B cell (primary cell): ENCODE measurements at regions not wholly inside any gene's neighbourhood (a gene's known extent, or its start where the extent isn't known, plus 50 kb on each side); places are given as distances from the start of the nearest gene placed in this dataset.

ENCODE experiments used
- ATAC-seq: fragments of 200-7000 bp; cut with Tn5 transposase; one replicate; pipeline ENCODE4 v1.10.0; 2021; ENCODE audit warnings: low read depth, mild to moderate bottlenecking, moderate number of reproducible peaks, moderate library complexity
- CTCF ChIA-PET: fragments of 350-600 bp; sonication (Branson Sonifier 250); formaldehyde crosslinking; loops from one replicate; lab custom pipeline; 2021; ENCODE audit warnings: antibody characterized with exemption, inconsistent platforms; lab: Charles Lee
- POLR2A ChIA-PET: fragments of 350-600 bp; sonication (Branson Sonifier 250); formaldehyde crosslinking; loops from one replicate; lab custom pipeline; 2021; ENCODE audit warnings: antibody characterized with exemption; lab: Charles Lee
- DNase-seq: peaks from one replicate; pipeline ENCODE4 v3.0.0; 2013
- H2AFZ ChIP-seq: 2 replicates; pipeline ENCODE4 v1.6.1; 2012; ENCODE audit warnings: mild to moderate bottlenecking, low read depth, low read length; ENCODE audit not compliant: insufficient read depth, poor library complexity, severe bottlenecking
- H3K27ac ChIP-seq, 2 donors: 1 replicate in 1 of 2; 2 replicates in 1 of 2; pipeline ENCODE4 v1.5.1; 2012 to 2013; ENCODE audit warnings: low read length in 2 of 2, mild to moderate bottlenecking in 2 of 2, moderate library complexity in 1 of 2
- H3K27me3 ChIP-seq, 4 experiments: fragments of 200-600 bp in 1 of 4; sonication (generic) in 1 of 4; replicated peaks in 1 of 4; 1 replicate in 2 of 4; 2 replicates in 2 of 4; pipeline versions ENCODE4 v1.6.1 to v1.7.0; 2013 to 2016; ENCODE audit warnings: low read length in 3 of 4, mild to moderate bottlenecking in 2 of 4, mixed read lengths in 1 of 4, moderate library complexity in 1 of 4; ENCODE audit not compliant: insufficient read depth in 4 of 4, control insufficient read depth in 3 of 4; ENCODE audit errors: control extremely low read depth in 1 of 4
- H3K36me3 ChIP-seq, 2 experiments: replicated peaks in 1 of 2; 1 replicate in 1 of 2; 2 replicates in 1 of 2; pipeline versions ENCODE4 v1.6.1 to v1.7.1; 2013; ENCODE audit warnings: low read length in 1 of 2; ENCODE audit not compliant: insufficient read depth in 2 of 2, control insufficient read depth in 1 of 2; ENCODE audit errors: control extremely low read depth in 1 of 2, extremely low read depth in 1 of 2
- H3K4me1 ChIP-seq, 2 donors: fragments of 200-600 bp in 1 of 2; sonication (generic) in 1 of 2; 1 replicate in 1 of 2; 2 replicates in 1 of 2; pipeline versions ENCODE4 v1.5.1 to v1.6.1; 2013 to 2017; ENCODE audit warnings: low read length in 2 of 2; ENCODE audit not compliant: control insufficient read depth in 2 of 2, insufficient read depth in 2 of 2
- H3K4me2 ChIP-seq: replicated peaks from 2 replicates; pipeline ENCODE3; 2012; ENCODE audit warnings: mild to moderate bottlenecking, low read depth, low read length; ENCODE audit not compliant: poor library complexity, severe bottlenecking
- H3K4me3 ChIP-seq, 5 experiments: fragments of 200-600 bp in 1 of 5; sonication (generic) in 1 of 5; 1 replicate in 3 of 5; 2 replicates in 2 of 5; pipeline versions ENCODE4 v1.5.1 to v1.7.0; 2011 to 2016; ENCODE audit warnings: low read length in 4 of 5, mild to moderate bottlenecking in 4 of 5, low read depth in 2 of 5, control low read depth in 1 of 5, moderate library complexity in 1 of 5; ENCODE audit not compliant: insufficient read depth in 1 of 5; ENCODE audit errors: control extremely low read depth in 1 of 5, extremely low read depth in 1 of 5
- H3K79me2 ChIP-seq: fragments of 200-600 bp; sonication (generic); one replicate; pipeline ENCODE4 v1.6.0; 2016; ENCODE audit warnings: low read length; ENCODE audit not compliant: control insufficient read depth, insufficient read depth
- H3K9ac ChIP-seq: fragments of 200-600 bp; sonication (generic); 2 replicates; pipeline ENCODE4 v1.6.1; 2017; ENCODE audit warnings: mild to moderate bottlenecking, low read length, moderate library complexity
- H3K9me3 ChIP-seq, 3 donors: one replicate each; pipeline versions ENCODE4 v1.6.1 to v1.7.1; 2013; ENCODE audit warnings: low read length in 2 of 3; ENCODE audit not compliant: control insufficient read depth in 2 of 3, insufficient read depth in 1 of 3; ENCODE audit errors: control extremely low read depth in 1 of 3
- H4K20me1 ChIP-seq: 2 replicates; pipeline ENCODE4 v1.6.0; 2012; ENCODE audit warnings: mild to moderate bottlenecking, low read length; ENCODE audit not compliant: insufficient read depth, control insufficient read depth, poor library complexity, severe bottlenecking
- H3K27ac Mint-ChIP-seq: one replicate; pipeline ENCODE4 v1.8.0; 2021; ENCODE audit warnings: mixed read lengths
- H3K27me3 Mint-ChIP-seq: one replicate; pipeline ENCODE4 v1.8.0; 2021; ENCODE audit warnings: mixed read lengths
- H3K4me1 Mint-ChIP-seq: one replicate; pipeline ENCODE4 v1.8.0; 2021; ENCODE audit warnings: mixed read lengths
- H3K4me3 Mint-ChIP-seq: one replicate; pipeline ENCODE4 v1.8.0; 2021; ENCODE audit warnings: mixed read lengths
- H3K9me3 Mint-ChIP-seq: one replicate; pipeline ENCODE4 v1.8.0; 2022; ENCODE audit warnings: mixed read lengths; ENCODE audit not compliant: insufficient read depth
- EZH2 ChIP-seq: IDR thresholded peaks from 2 replicates; pipeline ENCODE4 v1.6.1; 2012; ENCODE audit warnings: borderline replicate concordance, low read depth, mild to moderate bottlenecking, moderate library complexity, low read length; ENCODE audit not compliant: insufficient read depth, poor library complexity, severe bottlenecking
- WGBS: methylation state at CpG from one replicate; pipeline ENCODE4 v1.1.5; 2013; ENCODE audit warnings: missing lambda C conversion rate; ENCODE audit not compliant: insufficient coverage; 5-methylcytosine and 5-hydroxymethylcytosine counted together
- intact Hi-C: fragments of 100-400 bp; cut with micrococcal nuclease; formaldehyde crosslinking; loops from one replicate; pipeline ENCODE4 v1.10.0; 2022
- TF ChIP-seq, protein P1 (sequence below): fragments of 200-600 bp; IDR thresholded peaks from one replicate; pipeline ENCODE4 v1.8.0; 2022; ENCODE audit warnings: antibody characterized with exemption, mild to moderate bottlenecking

DNA sequence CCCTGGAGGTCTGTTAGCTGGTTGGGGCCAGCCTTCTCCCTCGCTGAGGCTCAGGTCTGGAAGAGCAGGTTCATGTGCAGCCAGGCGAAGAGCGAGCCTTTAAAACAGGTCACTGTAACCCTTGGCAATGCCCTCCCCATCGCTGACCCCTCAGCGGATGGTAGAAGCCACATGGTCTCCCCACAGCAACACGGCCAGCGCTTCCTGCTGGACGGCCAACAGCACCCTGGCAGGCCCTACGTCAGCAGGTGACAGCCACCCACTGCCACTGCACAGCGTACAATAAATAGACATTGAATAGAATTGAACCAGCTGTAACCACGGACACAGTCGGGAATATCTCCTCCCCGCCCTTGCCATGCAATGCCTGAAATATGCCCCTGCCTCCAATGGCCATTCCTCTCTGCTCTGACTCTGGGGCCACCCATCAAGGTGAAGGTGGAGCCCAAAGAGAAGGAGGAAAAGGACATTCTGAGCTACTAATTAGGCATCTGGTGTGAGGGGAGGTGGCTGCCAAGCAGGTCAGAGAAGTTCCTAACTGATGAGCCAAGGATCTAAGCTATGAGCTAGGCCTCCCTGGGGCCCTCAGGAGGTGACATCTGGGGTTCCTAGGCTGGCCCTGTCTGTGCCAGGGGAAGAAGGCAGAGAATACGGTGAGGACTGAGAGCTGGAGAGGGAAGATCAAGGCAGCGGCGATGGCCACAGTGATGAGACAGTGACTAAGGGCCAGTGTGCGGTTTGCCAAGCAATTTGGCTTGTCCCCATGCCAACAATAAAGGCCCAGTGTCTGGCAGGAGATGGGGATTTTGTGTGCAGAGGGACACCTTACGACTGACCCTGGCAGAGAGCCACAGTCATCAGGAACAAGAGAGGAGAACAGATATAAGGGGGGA lies 202.3 kb downstream of the BCOR start:
- no peaks in the 10 kb centered on the region for H3K36me3 ChIP-seq
- no peaks in the 10 kb centered on the region for H3K9me3 ChIP-seq
- H3K4me3 ChIP-seq = no peak overlapping the region
- 91% methylated on average over 13 of the region's 18 CpGs for whole genome bisulfite sequencing
- Mint-ChIP-seq H3K4me3 (no peak overlapping the region), H3K27ac (no peak overlapping the region), H3K27me3 (peaks cover 4% of the 10 kb centered on the region), H3K4me1 (peaks cover 13% of the 10 kb centered on the region), H3K9me3 (no peaks in the 10 kb centered on the region)
- H3K27ac ChIP-seq = no peak overlapping the region
- intact Hi-C loops = no loop called here
- no peaks in the 10 kb centered on the region for H4K20me1 ChIP-seq
- ChIA-PET CTCF (no interaction called here), POLR2A (no interaction called here)
- no peak overlapping the region for H3K4me2 ChIP-seq
- H2AFZ ChIP-seq = no peak overlapping the region
- H3K79me2 ChIP-seq = no peaks in the 10 kb centered on the region
- ATAC-seq (no peak), DNase-seq (no peak)
- H3K4me1 ChIP-seq = peaks cover 8 to 13% of the 10 kb centered on the region in 2 donors
- TF ChIP-seq, protein P1, sequence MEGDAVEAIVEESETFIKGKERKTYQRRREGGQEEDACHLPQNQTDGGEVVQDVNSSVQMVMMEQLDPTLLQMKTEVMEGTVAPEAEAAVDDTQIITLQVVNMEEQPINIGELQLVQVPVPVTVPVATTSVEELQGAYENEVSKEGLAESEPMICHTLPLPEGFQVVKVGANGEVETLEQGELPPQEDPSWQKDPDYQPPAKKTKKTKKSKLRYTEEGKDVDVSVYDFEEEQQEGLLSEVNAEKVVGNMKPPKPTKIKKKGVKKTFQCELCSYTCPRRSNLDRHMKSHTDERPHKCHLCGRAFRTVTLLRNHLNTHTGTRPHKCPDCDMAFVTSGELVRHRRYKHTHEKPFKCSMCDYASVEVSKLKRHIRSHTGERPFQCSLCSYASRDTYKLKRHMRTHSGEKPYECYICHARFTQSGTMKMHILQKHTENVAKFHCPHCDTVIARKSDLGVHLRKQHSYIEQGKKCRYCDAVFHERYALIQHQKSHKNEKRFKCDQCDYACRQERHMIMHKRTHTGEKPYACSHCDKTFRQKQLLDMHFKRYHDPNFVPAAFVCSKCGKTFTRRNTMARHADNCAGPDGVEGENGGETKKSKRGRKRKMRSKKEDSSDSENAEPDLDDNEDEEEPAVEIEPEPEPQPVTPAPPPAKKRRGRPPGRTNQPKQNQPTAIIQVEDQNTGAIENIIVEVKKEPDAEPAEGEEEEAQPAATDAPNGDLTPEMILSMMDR = no peak
- TF ChIP-seq EZH2 = no peak
- H3K9ac ChIP-seq = no peak overlapping the region
- peaks cover 0 to 2% (median 0%) of the 10 kb centered on the region in 4 experiments for H3K27me3 ChIP-seq
